ENCODE measurements at regions not wholly inside any gene's neighbourhood (a gene's known extent, or its start where the extent isn't known, plus 50 kb on each side); places are given as distances from the start of the nearest gene placed in this dataset.

DNA sequence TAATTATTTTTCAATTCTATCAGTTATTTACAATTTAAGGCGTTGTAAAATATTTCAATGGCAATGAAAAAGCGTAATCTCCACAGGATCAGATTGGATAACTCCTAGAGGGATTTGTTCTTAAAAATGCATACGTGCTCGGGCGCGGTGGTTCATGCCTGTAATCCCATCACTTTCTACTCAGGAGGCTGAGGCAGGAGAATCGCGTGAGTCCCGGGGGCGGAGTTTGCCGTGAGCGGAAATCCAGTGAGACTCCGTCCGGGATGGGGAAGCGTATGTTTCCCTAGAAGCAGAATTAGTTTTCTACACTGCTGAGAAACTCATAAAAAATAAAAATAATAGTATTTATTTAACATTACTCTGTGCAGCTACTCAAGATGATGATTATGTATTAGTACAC, 917.8 kb upstream of the PCDH20 start:
- DNase-seq (ENCODE audit: low spot score in 2 of 2) (no peak), FAIRE-seq (no peak)

- DNase-seq (ENCODE audit: low spot score in 2 of 2) (no peak), FAIRE-seq (no peak)
Observed at GRCh38 chr13:62331384-62331783, 915.7 kb upstream of the PCDH20 start.

GRCh38 chr13:62327367-62327766, 911.7 kb upstream of the PCDH20 start:
- DNase-seq (ENCODE audit: low spot score in 2 of 2) (no peak), FAIRE-seq (no peak)

GRCh38 chr13:62324842-62325241, 909.2 kb upstream of the PCDH20 start:
- DNase-seq (ENCODE audit: low spot score in 2 of 2) (no peak), FAIRE-seq (peak; percentile 67)

- FAIRE-seq = no peak
- no peak for DNase-seq (ENCODE audit: low spot score in 2 of 2)
Observed at GRCh38 chr13:62321895-62322294, 906.2 kb upstream of the PCDH20 start.

- DNase-seq (ENCODE audit: low spot score in 2 of 2) (no peak), FAIRE-seq (no peak)
Observed at GRCh38 chr13:62321139-62321538, 905.5 kb upstream of the PCDH20 start.

DNA sequence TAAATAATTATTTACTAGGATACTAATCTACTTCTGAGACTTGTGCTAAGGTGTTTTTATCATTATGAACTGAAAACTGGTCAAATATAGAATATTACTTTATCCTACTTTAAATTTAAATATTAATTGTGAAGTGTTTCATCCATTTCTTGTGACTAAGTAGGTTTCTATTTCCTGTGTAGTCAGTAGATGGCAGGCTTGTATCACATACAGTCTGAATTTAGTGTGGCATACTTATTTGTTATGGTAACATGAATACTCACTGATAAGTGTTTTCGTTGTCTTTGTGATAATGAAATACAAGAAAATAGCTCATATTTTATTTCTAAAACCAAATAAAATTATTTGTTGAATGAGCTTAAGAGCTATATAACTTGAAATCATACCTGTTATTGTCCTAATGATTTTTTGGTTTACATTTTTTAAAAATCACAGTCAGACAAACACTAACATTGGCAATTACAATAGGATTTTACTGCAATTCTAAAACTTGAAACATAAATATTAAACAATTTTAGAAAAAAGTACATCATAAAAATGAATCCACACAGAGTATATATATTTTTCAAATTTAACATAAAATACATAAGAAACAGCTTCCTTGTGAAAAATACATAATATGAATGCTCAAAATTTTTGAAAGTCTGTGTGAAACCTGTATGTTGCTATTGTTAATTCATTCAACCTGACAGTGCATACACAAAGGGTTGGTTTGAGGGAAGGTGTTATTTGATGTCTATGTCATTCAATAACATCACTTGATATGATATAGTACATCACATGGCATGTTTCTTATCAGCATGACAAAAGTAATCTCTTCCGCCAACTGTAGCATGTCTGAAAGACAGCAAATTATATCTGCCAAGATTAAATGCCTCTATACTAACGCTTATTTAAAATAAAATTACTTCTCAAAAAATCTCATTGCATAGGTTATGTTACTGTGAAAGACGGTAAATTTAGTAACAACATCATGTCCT, 904.8 kb upstream of the PCDH20 start:
- FAIRE-seq (peak; percentile 95), DNase-seq (ENCODE audit: low spot score in 2 of 2) (peak; percentile 5 to 23)

- no peak for DNase-seq (ENCODE audit: low spot score in 2 of 2)
Observed at GRCh38 chr13:62309904-62310303, 894.3 kb upstream of the PCDH20 start.

DNA sequence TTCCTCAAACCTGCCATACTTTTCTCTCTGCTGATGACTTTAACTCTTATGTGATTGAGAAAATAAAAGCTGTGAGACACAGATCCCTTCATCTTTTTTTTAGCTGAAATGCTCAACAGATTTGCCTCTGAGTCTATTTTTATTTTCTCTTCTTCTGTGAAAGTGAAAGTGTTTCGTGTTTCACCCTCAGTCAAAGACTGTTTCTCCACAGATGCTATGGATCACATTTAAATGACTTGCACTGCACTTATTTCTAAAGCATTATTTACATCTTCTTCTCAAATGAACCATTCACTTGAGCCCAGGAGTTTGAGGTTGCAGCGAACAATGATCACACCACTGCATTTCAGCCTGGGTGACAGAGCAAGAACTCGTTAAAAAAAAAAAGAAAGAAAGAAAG, 890.1 kb upstream of the PCDH20 start:
- DNase-seq (ENCODE audit: low spot score in 2 of 2) = peak in 1 of 2 donors; percentile 1
- no peak for FAIRE-seq

More at GRCh38 chr13:62309904-62310303, 894.3 kb upstream of the PCDH20 start:
- FAIRE-seq = no peak

- no peak for DNase-seq (ENCODE audit: low spot score in 2 of 2)
Observed at GRCh38 chr13:62302341-62302740, 886.7 kb upstream of the PCDH20 start.

GRCh38 chr13:62299988-62300387, 884.3 kb upstream of the PCDH20 start:
- FAIRE-seq (no peak), DNase-seq (ENCODE audit: low spot score in 2 of 2) (no peak)

More at GRCh38 chr13:62302341-62302740, 886.7 kb upstream of the PCDH20 start:
- FAIRE-seq = no peak

DNA sequence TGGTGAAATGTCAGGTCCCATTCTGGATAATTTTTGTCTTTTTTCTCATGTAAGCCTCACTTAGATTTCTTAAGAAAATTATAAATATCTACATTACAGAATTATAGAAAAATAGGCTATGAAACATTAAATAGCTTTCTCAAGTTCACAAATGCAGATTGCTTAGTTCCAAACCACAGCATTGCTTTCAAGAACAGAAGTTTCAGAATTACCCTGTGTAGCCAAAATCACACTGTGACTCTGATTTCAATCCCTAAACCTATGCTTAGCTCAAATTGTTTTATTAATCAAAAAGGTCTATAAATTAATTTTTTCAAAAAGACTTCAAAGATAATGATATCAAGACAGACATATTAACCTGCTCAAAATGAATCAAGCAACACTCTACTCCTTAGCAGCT, 881.2 kb upstream of the PCDH20 start:
- FAIRE-seq (no peak), DNase-seq (ENCODE audit: low spot score in 2 of 2) (no peak)

- DNase-seq (ENCODE audit: low spot score in 2 of 2) = no peak
- FAIRE-seq = no peak
Observed at GRCh38 chr13:62294244-62294643, 878.6 kb upstream of the PCDH20 start.

DNA sequence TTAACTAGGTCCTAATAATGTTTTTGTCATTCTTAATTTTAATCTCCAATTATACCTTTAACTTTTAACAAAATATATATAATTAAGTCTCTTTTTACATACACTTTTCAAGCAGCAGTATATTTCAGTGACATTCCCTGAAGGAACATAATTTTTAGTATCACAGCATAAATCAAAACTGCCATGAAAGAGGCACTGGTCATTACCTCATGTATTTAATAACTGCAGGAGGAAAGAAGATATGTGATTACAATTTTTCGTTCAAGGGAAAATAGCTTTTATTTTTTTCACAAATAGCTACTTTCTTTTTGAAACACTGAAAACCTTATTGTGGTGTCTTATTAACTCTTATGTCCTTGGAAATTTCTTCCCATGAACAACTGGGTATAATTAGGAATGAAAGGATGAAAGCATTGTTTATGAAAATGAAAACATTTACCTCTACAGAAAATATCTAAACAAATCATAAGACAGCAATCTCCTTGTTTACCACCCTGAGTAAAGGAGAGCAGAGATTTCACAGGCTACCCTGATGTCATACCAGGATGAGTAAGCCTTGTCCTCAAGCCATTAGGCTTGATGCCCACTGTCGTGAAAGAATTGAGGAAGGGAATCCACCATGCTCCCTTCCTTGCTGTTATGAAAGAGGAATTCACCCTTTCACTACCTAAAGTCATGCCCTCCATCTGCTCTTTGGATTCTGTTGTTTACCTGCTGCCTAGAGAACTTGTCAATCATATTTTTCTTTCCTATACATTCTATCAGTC, 877.2 kb upstream of the PCDH20 start:
- no peak for FAIRE-seq
- no peak for DNase-seq (ENCODE audit: low spot score in 2 of 2)

- FAIRE-seq (no peak), DNase-seq (ENCODE audit: low spot score in 2 of 2) (no peak)
Observed at GRCh38 chr13:62290542-62290941, 874.9 kb upstream of the PCDH20 start.

- DNase-seq (ENCODE audit: low spot score in 2 of 2) (no peak), FAIRE-seq (no peak)
Observed at GRCh38 chr13:62287764-62288163, 872.1 kb upstream of the PCDH20 start.

GRCh38 chr13:62280590-62280989, 864.9 kb upstream of the PCDH20 start:
- FAIRE-seq (no peak), DNase-seq (ENCODE audit: low spot score in 2 of 2) (no peak)

GRCh38 chr13:62278271-62278670, 862.6 kb upstream of the PCDH20 start:
- FAIRE-seq (no peak), DNase-seq (ENCODE audit: low spot score in 2 of 2) (no peak)

- DNase-seq (ENCODE audit: low spot score in 2 of 2) = no peak
- no peak for FAIRE-seq
Observed at GRCh38 chr13:62251734-62252133, 836.1 kb upstream of the PCDH20 start.

DNA sequence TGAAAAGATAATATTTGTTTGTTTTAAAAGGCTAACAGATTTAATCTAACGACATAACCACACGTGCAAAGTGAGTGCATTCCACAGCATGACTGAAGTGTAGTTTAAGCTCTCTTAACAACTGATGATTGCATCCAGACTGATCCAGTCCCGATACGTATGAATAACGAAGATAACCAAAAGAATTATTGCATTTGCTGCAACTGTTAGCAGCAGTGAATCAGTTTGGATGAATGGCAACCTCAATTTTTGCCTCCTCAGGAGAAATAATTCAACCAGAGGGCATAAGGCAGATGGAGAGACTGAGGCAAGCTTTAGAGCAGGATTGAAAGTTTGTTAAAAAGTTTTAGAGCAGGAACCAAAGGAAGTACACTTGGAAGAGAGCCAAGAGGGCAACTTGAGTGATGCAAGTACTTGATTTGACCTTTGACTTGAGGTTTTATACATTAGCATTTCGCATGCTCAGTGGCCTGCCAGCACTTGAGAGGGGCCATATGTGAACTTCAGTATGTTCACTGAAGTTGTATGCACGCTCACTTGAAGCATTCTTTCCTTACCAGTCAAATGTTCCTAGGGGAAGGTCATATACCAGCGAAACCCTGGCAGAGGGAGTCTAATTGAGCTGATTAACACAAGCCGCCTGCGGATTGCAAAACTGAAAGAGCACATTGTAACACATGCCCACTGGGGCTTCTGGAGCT, 835.0 kb upstream of the PCDH20 start:
- FAIRE-seq (no peak), DNase-seq (ENCODE audit: low spot score in 2 of 2) (no peak)

- DNase-seq (ENCODE audit: low spot score in 2 of 2) (no peak), FAIRE-seq (no peak)
Observed at GRCh38 chr13:62246581-62246980, 830.9 kb upstream of the PCDH20 start.

All from frontal cortex (tissue), 3 donors.